HG02623 (cell line): ENCODE measurements at regions not wholly inside any gene's neighbourhood (a gene's known extent, or its start where the extent isn't known, plus 50 kb on each side); places are given as distances from the start of the nearest gene placed in this dataset.
A peak's percentile ranks its signal among the peaks of the same experiment; 100 is the strongest.
"Not testable (repeated sequence)": the region's sequence is repeated elsewhere in the genome, so short reads cannot be mapped to it uniquely, and the experiment has no call there.

Source experiments
- ATAC-seq: cut with Tn5 transposase; IDR thresholded peaks from one replicate; pipeline ENCODE4 v1.9.1; 2021; ENCODE audit warnings: moderate library complexity; ENCODE audit not compliant: unreplicated experiment

DNA sequence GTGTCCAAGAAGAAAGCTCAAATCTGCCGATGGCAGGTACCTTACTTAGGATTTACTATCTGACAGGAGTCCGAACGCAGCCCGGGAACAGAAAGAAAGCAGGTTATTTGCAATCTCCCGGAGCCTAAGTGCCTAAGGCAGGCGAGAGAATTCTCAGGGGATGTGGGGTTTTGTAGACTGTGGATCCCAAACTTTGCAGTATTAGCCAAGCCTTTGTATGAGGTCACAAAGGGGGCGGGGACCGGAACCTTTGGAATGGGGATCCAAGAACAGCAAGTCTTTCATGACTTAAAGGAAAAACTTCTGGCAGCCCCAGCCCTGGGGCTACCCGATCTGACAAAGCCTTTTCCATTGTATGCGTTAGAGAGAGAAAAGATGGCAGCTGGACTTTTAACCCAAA, 80.6 kb upstream of the RUBCNL start:
- ATAC-seq, result not testable (repeated sequence)

DNA sequence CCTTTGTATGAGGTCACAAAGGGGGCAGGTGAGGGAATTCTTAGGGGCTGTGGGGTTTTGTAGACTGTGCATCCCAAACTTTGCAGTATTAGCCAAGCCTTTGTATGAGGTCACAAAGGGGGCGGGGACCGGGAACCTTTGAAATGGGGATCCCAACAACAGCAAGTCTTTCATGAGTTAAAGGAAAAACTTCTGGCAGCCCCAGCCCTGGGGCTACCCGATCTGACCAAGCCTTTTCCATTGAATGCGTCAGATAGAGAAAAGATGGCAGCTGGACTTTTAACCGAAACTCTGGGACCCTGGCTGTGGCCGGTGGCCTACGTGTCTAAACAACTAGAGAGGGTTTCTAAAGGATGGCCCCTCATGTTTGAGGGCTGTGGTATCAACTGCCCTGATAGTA, 79.0 kb upstream of the RUBCNL start:
- not testable (repeated sequence) for ATAC-seq

DNA sequence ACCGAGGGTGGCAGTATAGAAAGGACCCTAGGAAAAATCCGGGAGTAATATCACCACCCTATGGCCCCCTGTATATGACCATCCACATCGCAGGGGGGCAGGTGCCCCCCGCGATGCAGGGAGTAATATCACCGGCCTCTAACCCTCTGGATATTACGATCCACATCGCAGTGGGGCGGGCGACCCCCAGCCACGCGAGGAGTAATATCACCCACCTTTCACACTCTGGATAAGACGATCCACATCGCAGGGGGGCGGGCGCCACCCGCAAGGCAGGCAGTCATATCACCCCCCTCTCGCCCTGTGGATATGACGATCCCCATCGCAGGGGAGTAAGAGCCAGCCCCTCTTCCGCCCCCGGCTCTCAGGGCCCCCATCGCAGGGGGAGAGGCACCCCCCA, 76.7 kb upstream of the RUBCNL start:
- no peak for ATAC-seq

DNA sequence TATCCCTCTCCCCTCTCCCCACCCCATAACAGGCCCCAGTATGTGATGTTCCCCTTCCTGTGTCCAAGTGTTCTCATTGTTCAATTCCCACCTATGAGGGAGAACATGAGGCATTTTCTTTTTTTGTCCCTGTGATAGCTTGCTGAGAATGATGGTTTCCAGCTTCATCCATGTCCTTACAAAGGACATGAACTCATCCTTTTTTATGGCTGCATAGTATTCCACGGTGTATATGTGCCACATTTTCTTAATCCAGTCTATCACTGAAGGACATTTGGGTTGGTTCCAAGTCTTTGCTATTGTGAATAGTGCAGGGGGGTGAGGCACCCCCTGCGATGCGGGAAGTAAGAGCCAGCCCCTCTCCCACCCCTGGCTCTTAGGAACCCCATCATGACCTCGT, 73.2 kb upstream of the RUBCNL start:
- not testable (repeated sequence) for ATAC-seq

DNA sequence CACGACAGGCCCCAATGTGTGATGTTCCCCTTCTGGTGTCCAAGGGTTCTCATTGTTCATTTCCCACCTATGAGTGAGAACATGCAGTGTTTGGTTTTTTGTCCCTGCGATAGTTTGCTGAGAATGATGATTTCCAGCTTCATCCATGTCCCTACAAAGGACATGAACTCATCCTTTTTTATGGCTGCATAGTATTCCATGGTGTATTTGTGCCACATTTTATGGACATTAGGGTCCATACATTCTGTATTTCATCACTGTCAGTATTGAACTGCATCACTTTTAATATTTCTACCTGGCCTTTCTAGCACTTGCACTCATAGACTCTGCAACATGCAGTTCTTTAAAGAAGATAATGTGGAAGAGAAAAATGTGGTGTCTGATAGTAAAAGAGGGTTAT, 70.2 kb upstream of the RUBCNL start:
- not testable (repeated sequence) for ATAC-seq

DNA sequence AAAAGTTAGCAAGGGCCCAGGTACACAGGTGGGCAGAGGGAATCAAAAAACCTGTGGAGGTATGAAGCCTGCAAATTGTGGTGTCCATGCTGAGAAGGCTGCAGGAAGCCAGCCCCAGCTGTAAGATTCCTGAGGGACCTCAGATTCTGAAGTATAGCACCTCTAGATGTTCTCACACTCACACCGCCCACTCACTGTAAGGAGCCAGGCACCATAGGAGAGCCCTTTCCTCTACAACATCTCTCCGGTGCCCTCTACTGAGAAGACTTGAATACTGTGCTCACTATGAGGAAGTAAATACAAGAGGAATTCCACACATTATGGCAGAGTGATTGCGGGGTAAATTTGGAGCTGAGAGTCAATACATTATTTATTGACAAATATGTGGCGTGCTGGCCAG, 68.9 kb upstream of the RUBCNL start:
- ATAC-seq, result peak; percentile 95

DNA sequence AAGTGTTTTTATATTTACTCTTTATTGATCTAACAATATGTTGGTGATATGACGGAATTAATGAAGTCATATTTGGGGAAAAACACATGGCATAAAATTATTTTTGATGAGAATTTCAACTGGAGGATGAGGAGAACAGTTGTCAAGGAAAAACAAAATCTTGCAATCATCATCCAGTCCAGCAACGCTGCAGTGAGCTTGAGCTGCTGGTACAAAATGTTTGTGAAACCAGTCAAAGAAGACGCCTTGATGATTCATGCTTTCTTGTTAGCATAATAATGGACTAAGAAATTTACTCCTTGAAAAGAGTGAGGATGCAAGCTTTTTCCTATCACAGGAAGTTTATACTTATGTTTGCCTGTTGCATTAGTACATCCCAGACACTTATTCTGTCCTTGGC, 64.1 kb upstream of the RUBCNL start:
- ATAC-seq, result not testable (repeated sequence)

DNA sequence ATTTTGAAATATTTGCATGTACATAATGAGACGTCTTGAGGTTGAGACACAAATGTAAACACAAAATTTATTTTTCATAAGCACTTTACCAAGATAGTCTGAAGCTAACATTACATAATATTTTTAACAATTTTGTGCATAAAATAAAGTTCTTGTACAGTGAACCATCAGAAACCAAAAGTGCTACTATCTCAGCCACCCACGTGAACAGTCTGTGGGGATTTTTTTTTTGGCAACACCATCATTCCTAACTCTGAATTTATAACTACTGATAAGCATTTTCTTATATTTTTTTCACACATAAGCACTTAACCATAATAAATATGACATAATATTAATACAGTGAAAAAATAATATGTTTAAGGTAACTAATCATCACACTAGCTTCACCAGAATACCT, 62.9 kb upstream of the RUBCNL start:
- not testable (repeated sequence) for ATAC-seq

DNA sequence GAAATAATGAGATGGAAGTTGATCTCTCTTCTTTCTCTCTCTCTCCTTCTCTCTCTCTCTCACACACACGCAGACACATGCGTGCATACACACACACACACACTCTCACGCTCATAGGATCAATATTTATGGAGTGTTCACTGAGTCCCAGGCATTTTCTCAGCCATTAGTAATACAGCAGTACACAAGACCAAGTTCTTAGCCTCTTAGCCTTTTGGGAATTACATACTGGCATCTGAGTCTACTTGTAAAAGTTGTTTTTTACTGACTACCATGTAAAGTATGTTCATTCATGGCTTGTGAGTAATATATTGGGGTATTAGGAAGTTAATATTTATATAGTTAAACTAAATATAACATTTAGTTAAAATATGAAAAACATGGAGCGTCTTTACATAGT, 61.1 kb upstream of the RUBCNL start:
- ATAC-seq, result not testable (repeated sequence)

DNA sequence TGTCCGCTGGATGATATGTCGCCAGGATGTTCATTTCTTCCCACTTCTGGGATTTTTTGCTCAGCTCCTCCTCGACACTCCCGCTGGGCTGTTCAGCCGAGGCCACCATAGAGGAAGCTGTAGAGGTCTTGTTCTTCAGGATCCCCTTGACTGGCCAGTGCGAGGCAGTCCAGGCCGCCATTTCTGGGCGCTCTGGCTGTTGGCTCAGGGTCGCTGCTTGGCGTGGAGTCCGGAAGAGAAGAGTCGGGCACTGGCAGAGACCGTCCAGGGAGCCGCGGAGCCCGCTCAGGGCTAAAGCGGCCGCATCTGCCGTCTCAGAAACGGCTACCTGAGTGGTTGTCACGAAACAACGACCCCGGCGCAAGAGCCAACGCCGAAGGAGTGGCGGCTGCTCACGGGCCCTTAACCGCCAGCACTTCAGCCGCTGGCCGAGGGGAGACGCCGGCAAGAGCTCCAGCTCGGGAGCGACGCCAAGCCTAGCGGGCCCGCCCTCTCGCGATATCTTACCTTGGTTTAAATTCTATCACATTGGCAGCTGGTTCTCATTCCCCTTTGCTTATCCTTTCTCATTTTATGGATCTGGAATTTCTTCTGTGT, 50.9 kb upstream of the RUBCNL start:
- ATAC-seq, result not testable (repeated sequence)
